Stomach smooth muscle (tissue), 2 donors: ENCODE measurements at regions not wholly inside any gene's neighbourhood (a gene's known extent, or its start where the extent isn't known, plus 50 kb on each side); places are given as distances from the start of the nearest gene placed in this dataset.
"Not testable (repeated sequence)": the region's sequence is repeated elsewhere in the genome, so short reads cannot be mapped to it uniquely, and the experiment has no call there.

Source experiments
- H3K27ac ChIP-seq: one replicate; pipeline ENCODE4 v1.7.0; 2013; ENCODE audit warnings: mild to moderate bottlenecking, low read length, inconsistent platforms
- H3K27me3 ChIP-seq, 2 donors: one replicate each; pipeline ENCODE4 v1.7.0; 2013; ENCODE audit warnings: low read length in 2 of 2; ENCODE audit not compliant: insufficient read depth in 2 of 2, control insufficient read depth in 1 of 2
- H3K36me3 ChIP-seq, 2 donors: one replicate each; pipeline ENCODE4 v1.7.0; 2013; ENCODE audit warnings: low read length in 2 of 2; ENCODE audit not compliant: control insufficient read depth in 2 of 2, insufficient read depth in 2 of 2
- H3K4me1 ChIP-seq: one replicate; pipeline ENCODE4 v1.7.0; 2013; ENCODE audit warnings: low read length; ENCODE audit not compliant: control insufficient read depth, insufficient read depth
- H3K4me3 ChIP-seq, 2 donors: one replicate each; pipeline ENCODE4 v1.7.0; 2013; ENCODE audit warnings: low read length in 2 of 2
- H3K9ac ChIP-seq, 2 donors: one replicate each; pipeline ENCODE4 v1.7.0; 2013; ENCODE audit warnings: low read length in 2 of 2, mild to moderate bottlenecking in 1 of 2
- H3K9me3 ChIP-seq, 2 donors: one replicate each; pipeline ENCODE4 v1.7.0; 2013; ENCODE audit warnings: low read length in 2 of 2; ENCODE audit not compliant: control insufficient read depth in 2 of 2
- donor health status: healthy.
- donor health status: Pancreatic carcinoma.

GRCh38 chr17:20794532-20794931 lies 215.0 kb downstream of the CDRT15L2 start:
- not testable (repeated sequence) for H3K4me1 ChIP-seq, H3K9ac ChIP-seq, H3K4me3 ChIP-seq, H3K27me3 ChIP-seq, H3K9me3 ChIP-seq, H3K27ac ChIP-seq, H3K36me3 ChIP-seq

DNA sequence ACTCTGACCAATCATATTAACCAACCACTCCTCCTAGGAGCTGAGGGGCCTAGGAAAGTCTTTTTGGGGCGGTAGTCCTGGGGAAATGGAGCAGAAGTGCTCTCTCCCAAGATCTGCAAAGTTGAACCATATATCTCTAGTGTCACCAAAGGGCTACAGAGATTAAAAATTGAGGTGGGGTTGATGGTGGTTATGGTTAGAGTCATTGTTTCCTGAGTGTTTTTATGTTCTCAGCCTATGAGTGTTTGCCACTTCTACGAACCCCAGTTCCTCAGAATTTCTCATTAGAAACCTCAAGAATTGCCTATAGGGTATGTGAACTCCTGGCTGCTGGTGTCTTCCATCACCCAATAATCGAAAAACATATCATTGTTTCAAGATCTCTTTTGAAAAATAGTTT lies 217.8 kb downstream of the CDRT15L2 start:
- no peaks in the 10 kb centered on the region for H3K9me3 ChIP-seq
- H3K4me1 ChIP-seq = no peaks in the 10 kb centered on the region
- H3K9ac ChIP-seq = no peak overlapping the region
- no peaks in the 10 kb centered on the region for H3K36me3 ChIP-seq
- H3K27me3 ChIP-seq = peaks cover 0 to 4% of the 10 kb centered on the region in 2 donors
- H3K4me3 ChIP-seq = no peak overlapping the region
- no peak overlapping the region for H3K27ac ChIP-seq

GRCh38 chr17:20800146-20800545 lies 220.6 kb downstream of the CDRT15L2 start:
- no peak overlapping the region for H3K9ac ChIP-seq
- no peaks in the 10 kb centered on the region for H3K9me3 ChIP-seq
- no peak overlapping the region for H3K4me3 ChIP-seq
- H3K27me3 ChIP-seq = peaks cover 0 to 4% of the 10 kb centered on the region in 2 donors
- no peaks in the 10 kb centered on the region for H3K4me1 ChIP-seq
- no peaks in the 10 kb centered on the region for H3K36me3 ChIP-seq
- H3K27ac ChIP-seq = no peak overlapping the region

DNA sequence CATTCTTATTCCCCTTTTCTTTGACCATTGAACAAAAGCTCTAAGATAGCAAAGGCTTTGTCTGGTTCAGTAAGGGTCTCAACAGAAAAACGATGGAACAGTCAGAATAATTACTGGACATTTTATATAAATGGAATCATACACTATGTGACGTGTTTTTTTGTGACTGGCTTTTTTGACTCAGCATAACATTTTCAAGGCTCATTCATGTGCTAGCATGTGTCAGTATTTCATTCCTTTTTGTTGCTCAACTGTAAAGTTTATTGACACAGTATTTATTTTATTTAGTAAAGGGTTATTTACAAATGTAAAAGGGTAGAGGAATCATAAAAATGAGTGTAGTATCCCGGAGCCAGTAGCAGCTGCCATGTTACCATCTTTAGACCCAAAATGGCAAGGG lies 226.2 kb downstream of the CDRT15L2 start:
- H3K4me3 ChIP-seq = no peak overlapping the region
- peaks cover 0 to 4% of the 10 kb centered on the region in 2 donors for H3K27me3 ChIP-seq
- no peaks in the 10 kb centered on the region for H3K36me3 ChIP-seq
- no peaks in the 10 kb centered on the region for H3K4me1 ChIP-seq
- no peak overlapping the region for H3K9ac ChIP-seq
- H3K27ac ChIP-seq = no peak overlapping the region
- H3K9me3 ChIP-seq = no peaks in the 10 kb centered on the region

- not testable (repeated sequence) for H3K4me3 ChIP-seq, H3K9me3 ChIP-seq, H3K27ac ChIP-seq, H3K36me3 ChIP-seq, H3K27me3 ChIP-seq, H3K9ac ChIP-seq, H3K4me1 ChIP-seq
These were observed 228.0 kb downstream of the CDRT15L2 start for GRCh38 chr17:20807566-20807965.

GRCh38 chr17:20815410-20815809 lies 227.4 kb downstream of the USP22 start:
- H3K9ac ChIP-seq = not testable (repeated sequence)

DNA sequence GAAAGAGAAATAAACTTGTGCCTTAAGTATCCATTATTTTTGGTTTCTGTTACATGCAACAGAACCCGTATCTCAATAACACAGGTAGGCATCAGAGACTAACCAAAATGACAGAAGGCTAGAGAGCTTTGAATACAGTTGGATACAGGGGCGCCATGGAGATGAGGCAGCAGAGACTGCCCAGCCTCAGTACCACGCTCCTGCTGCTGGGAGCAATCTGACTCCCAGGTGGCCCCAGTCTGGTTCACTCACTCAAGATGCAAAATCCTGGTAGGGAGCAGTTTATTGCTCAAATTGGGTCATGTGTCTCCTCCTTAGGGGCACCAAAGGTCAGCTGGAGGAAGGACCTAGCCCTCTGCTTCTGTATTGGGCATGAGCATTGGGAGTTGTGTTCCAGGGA lies 218.9 kb downstream of the USP22 start:
- Histone ChIP-seq H3K4me1 (no peaks in the 10 kb centered on the region), H3K27me3 (no peaks in the 10 kb centered on the region), H3K36me3 (no peaks in the 10 kb centered on the region), H3K9me3 (no peaks in the 10 kb centered on the region), H3K4me3 (no peak overlapping the region), H3K9ac (no peak overlapping the region), H3K27ac (no peak overlapping the region)

More at GRCh38 chr17:20815410-20815809, 227.4 kb downstream of the USP22 start:
- H3K27ac ChIP-seq, H3K4me3 ChIP-seq, H3K4me1 ChIP-seq, H3K36me3 ChIP-seq, H3K27me3 ChIP-seq, H3K9me3 ChIP-seq: not testable (repeated sequence)

GRCh38 chr17:20825539-20825938 lies 217.3 kb downstream of the USP22 start:
- no peak overlapping the region for H3K9ac ChIP-seq
- H3K4me1 ChIP-seq = no peaks in the 10 kb centered on the region
- no peaks in the 10 kb centered on the region for H3K9me3 ChIP-seq
- H3K4me3 ChIP-seq = no peak overlapping the region
- H3K27ac ChIP-seq = no peak overlapping the region
- H3K36me3 ChIP-seq = no peaks in the 10 kb centered on the region
- no peaks in the 10 kb centered on the region for H3K27me3 ChIP-seq

GRCh38 chr17:20840453-20840852 lies 202.4 kb downstream of the USP22 start:
- H3K9me3 ChIP-seq, H3K36me3 ChIP-seq, H3K4me1 ChIP-seq, H3K4me3 ChIP-seq, H3K27ac ChIP-seq, H3K27me3 ChIP-seq, H3K9ac ChIP-seq: not testable (repeated sequence)

DNA sequence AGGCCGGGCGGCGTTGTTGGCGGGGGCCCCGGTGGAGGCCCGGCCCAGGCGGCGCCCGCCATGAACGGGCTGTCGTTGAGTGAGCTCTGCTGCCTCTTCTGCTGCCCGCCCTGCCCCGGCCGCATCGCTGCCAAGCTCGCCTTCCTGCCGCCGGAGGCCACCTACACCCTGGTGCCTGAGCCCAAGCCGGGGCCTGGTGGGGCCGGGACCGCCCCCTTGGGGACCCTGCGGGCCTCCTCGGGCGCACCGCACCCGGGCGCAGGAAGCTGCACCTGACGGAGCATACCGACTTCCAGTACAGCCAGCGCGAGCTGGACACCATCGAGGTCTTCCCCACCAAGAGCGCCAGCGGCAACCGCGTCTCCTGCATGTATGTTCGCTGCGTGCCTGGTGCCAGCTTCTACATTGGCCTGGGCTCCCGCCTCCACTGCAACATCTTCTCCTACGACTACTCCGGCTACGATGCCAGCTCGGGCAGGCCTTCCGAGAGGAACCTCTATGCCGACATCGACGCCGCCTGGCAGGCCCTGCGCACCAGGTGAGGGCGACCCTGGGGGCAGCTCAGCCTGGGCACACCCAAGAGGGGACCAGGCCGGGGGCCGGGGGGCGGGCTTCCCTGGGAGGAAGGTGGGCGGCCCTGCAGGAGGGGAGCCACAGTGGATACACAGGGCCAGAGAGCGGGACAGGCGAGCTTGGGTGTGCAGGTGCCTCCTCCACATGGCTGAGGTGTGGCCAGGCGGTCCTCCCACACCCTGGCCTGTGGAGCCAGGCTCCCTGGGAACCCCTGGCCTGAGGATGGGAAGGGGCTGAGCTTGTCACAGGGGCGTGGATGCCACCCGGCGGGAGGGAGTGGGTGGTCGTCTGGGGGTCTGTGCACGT lies 201.6 kb downstream of the USP22 start:
- H3K4me1 ChIP-seq, H3K27me3 ChIP-seq, H3K9me3 ChIP-seq, H3K27ac ChIP-seq, H3K9ac ChIP-seq, H3K36me3 ChIP-seq, H3K4me3 ChIP-seq: not testable (repeated sequence)

GRCh38 chr17:20842012-20842411 lies 200.8 kb downstream of the USP22 start:
- not testable (repeated sequence) for H3K27ac ChIP-seq, H3K27me3 ChIP-seq, H3K4me3 ChIP-seq

More at GRCh38 chr17:20842012-20842411, 200.8 kb downstream of the USP22 start:
- H3K9ac ChIP-seq, H3K9me3 ChIP-seq, H3K36me3 ChIP-seq, H3K4me1 ChIP-seq: not testable (repeated sequence)
